GM23338 (cell line): ENCODE measurements at regions not wholly inside any gene's neighbourhood (a gene's known extent, or its start where the extent isn't known, plus 50 kb on each side); places are given as distances from the start of the nearest gene placed in this dataset.

Source experiments
- ATAC-seq: fragments of 200-7000 bp; cut with Tn5 transposase; 3 replicates; pipeline ENCODE4 v1.9.1; 2020
- DNase-seq: peaks from one replicate; pipeline ENCODE4 v3.0.0-alpha.2; 2015; ENCODE audit warnings: low spot score
- H2AFZ ChIP-seq: fragments of 200-600 bp; sonication (generic); 2 replicates; pipeline ENCODE4 v1.8.0; 2016; ENCODE audit warnings: antibody characterized with exemption, mild to moderate bottlenecking, moderate library complexity
- H3F3A ChIP-seq: fragments of 200-600 bp; sonication (generic); replicated peaks from 2 replicates; pipeline ENCODE4 v1.8.0; 2017; ENCODE audit warnings: antibody characterized with exemption, mixed run types, low read depth
- H3K27ac ChIP-seq: fragments of 200-600 bp; sonication (generic); 2 replicates; pipeline ENCODE4 v1.6.1; 2016; ENCODE audit warnings: low read depth
- H3K27me3 ChIP-seq: fragments of 200-600 bp; sonication (generic); 2 replicates; pipeline ENCODE4 v1.8.0; 2016; ENCODE audit warnings: mild to moderate bottlenecking, mixed run types, moderate library complexity; ENCODE audit not compliant: insufficient read depth
- H3K36me3 ChIP-seq: fragments of 200-600 bp; sonication (generic); 2 replicates; pipeline ENCODE4 v1.8.0; 2016; ENCODE audit warnings: mild to moderate bottlenecking; ENCODE audit not compliant: insufficient read depth
- H3K4me1 ChIP-seq: fragments of 200-600 bp; sonication (generic); 2 replicates; pipeline ENCODE4 v1.8.0; 2016; ENCODE audit warnings: mild to moderate bottlenecking, moderate library complexity; ENCODE audit not compliant: insufficient read depth
- H3K4me2 ChIP-seq: fragments of 200-600 bp; sonication (generic); 2 replicates; pipeline ENCODE4 v1.7.1; 2017; ENCODE audit warnings: mixed run types
- H3K4me3 ChIP-seq: fragments of 200-600 bp; sonication (generic); 2 replicates; pipeline ENCODE4 v1.6.1; 2016; ENCODE audit warnings: mixed run types
- H3K79me2 ChIP-seq: fragments of 200-600 bp; sonication (generic); replicated peaks from 2 replicates; pipeline ENCODE4 v1.8.0; 2017; ENCODE audit warnings: mild to moderate bottlenecking; ENCODE audit not compliant: insufficient read depth
- H3K9me2 ChIP-seq: fragments of 200-600 bp; sonication (generic); 2 replicates; pipeline ENCODE4 v1.8.0; 2017; ENCODE audit not compliant: insufficient read depth
- H4K20me1 ChIP-seq: fragments of 200-600 bp; sonication (generic); replicated peaks from 2 replicates; pipeline ENCODE4 v1.8.0; 2017; ENCODE audit warnings: mild to moderate bottlenecking; ENCODE audit not compliant: insufficient read depth
- H3K27ac Mint-ChIP-seq: 2 replicates; pipeline ENCODE4 v1.8.0; 2020; ENCODE audit warnings: inconsistent platforms, mild to moderate bottlenecking, moderate library complexity, mixed read lengths
- H3K27me3 Mint-ChIP-seq: 3 replicates; pipeline ENCODE4 v1.8.0; 2022; ENCODE audit warnings: low read depth, mild to moderate bottlenecking, moderate library complexity, mixed read lengths, inconsistent platforms; ENCODE audit not compliant: insufficient read depth, poor library complexity
- H3K36me3 Mint-ChIP-seq: 3 replicates; pipeline ENCODE4 v1.8.0; 2021; ENCODE audit warnings: low read depth, mild to moderate bottlenecking, inconsistent platforms, moderate library complexity, mixed read lengths
- H3K4me1 Mint-ChIP-seq: 3 replicates; pipeline ENCODE4 v1.8.0; 2020; ENCODE audit warnings: mild to moderate bottlenecking, inconsistent platforms, mixed read lengths
- H3K4me3 Mint-ChIP-seq: 3 replicates; pipeline ENCODE4 v1.8.0; 2021; ENCODE audit warnings: moderate library complexity, mild to moderate bottlenecking, inconsistent platforms, mixed read lengths
- H3K9me3 Mint-ChIP-seq: 3 replicates; pipeline ENCODE4 v1.8.0; 2020; ENCODE audit warnings: moderate library complexity, mild to moderate bottlenecking, inconsistent platforms, mixed read lengths
- CREB1 ChIP-seq: fragments of 250-450 bp; sonication (Bioruptor Pico); IDR thresholded peaks from 2 replicates; pipeline ENCODE4 v1.5.0; 2020; ENCODE audit warnings: low read depth, mild to moderate bottlenecking, moderate library complexity
- EZH2phosphoT487 ChIP-seq: fragments of 200-600 bp; sonication (generic); IDR thresholded peaks from one replicate; pipeline ENCODE4 v1.8.1; 2018; ENCODE audit warnings: antibody characterized with exemption; ENCODE audit not compliant: unreplicated experiment
- JUNB ChIP-seq: IDR thresholded peaks from one replicate; pipeline ENCODE4 v1.6.1; 2016; ENCODE audit warnings: antibody characterized with exemption; ENCODE audit not compliant: unreplicated experiment
- POLR2AphosphoS5 ChIP-seq: IDR thresholded peaks from 2 replicates; pipeline ENCODE4 v1.6.1; 2016; ENCODE audit warnings: antibody characterized with exemption, low read depth
- STAT1 ChIP-seq: IDR thresholded peaks from one replicate; pipeline ENCODE4 v1.6.1; 2016; ENCODE audit warnings: antibody characterized with exemption; ENCODE audit not compliant: unreplicated experiment
- ZNF114 ChIP-seq: fragments of 250-450 bp; sonication (Bioruptor Pico); IDR thresholded peaks from 2 replicates; pipeline ENCODE4 v1.5.0; 2020; ENCODE audit warnings: mild to moderate bottlenecking, moderate library complexity
- TF ChIP-seq, protein P1 (sequence below): fragments of 250-450 bp; sonication (Bioruptor Pico); IDR thresholded peaks from 2 replicates; pipeline ENCODE4 v1.5.0; 2020; ENCODE audit warnings: mild to moderate bottlenecking, moderate library complexity
- TF ChIP-seq, protein P2 (sequence below): IDR thresholded peaks from one replicate; pipeline ENCODE4 v1.6.1; 2018; ENCODE audit warnings: antibody characterized with exemption; ENCODE audit not compliant: unreplicated experiment
- TF ChIP-seq, protein P3 (sequence below): IDR thresholded peaks from 2 replicates; pipeline ENCODE4 v1.6.1; 2016; ENCODE audit warnings: antibody characterized with exemption

DNA sequence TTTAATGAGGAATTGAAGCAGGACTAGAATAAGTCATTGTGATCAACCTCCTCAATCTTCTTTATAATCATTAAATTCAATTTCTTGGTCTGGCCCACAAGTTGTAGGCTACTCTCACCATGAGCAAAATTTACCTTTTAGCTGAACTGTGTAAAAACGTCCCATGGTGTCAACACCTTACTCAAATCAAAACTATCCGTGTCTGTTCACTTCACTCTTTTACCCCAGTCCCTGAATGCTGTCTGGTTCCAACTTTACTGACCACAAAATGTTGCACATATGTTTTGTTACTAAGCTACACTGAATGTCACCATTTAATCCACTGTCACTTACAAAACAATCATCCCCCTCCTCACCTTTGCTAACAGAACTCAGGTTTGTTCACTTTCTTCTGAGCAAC is 951.6 kb upstream of the SLC39A10 start:
- Histone ChIP-seq H3K27me3 (no peaks in the 10 kb centered on the region), H3K4me1 (no peaks in the 10 kb centered on the region), H4K20me1 (no peaks in the 10 kb centered on the region), H3K4me2 (no peak overlapping the region), H3K36me3 (no peaks in the 10 kb centered on the region), H2AFZ (no peak overlapping the region), H3K9me2 (no peaks in the 10 kb centered on the region), H3F3A (no peaks in the 10 kb centered on the region), H3K27ac (no peak overlapping the region), H3K79me2 (no peaks in the 10 kb centered on the region), H3K4me3 (no peak overlapping the region)
- Mint-ChIP-seq H3K27ac (no peak overlapping the region), H3K36me3 (no peaks in the 10 kb centered on the region), H3K9me3 (no peaks in the 10 kb centered on the region), H3K4me1 (no peaks in the 10 kb centered on the region), H3K27me3 (no peaks in the 10 kb centered on the region), H3K4me3 (no peak overlapping the region)
- DNase-seq, result no peak
- ATAC-seq, result no peak
- TF ChIP-seq ZNF114 (CRISPR knock-in tag) (no peak), STAT1 (no peak), CREB1 (CRISPR knock-in tag) (no peak), EZH2phosphoT487 (no peak), JUNB (no peak), POLR2AphosphoS5 (no peak)
- TF ChIP-seq, protein P1, sequence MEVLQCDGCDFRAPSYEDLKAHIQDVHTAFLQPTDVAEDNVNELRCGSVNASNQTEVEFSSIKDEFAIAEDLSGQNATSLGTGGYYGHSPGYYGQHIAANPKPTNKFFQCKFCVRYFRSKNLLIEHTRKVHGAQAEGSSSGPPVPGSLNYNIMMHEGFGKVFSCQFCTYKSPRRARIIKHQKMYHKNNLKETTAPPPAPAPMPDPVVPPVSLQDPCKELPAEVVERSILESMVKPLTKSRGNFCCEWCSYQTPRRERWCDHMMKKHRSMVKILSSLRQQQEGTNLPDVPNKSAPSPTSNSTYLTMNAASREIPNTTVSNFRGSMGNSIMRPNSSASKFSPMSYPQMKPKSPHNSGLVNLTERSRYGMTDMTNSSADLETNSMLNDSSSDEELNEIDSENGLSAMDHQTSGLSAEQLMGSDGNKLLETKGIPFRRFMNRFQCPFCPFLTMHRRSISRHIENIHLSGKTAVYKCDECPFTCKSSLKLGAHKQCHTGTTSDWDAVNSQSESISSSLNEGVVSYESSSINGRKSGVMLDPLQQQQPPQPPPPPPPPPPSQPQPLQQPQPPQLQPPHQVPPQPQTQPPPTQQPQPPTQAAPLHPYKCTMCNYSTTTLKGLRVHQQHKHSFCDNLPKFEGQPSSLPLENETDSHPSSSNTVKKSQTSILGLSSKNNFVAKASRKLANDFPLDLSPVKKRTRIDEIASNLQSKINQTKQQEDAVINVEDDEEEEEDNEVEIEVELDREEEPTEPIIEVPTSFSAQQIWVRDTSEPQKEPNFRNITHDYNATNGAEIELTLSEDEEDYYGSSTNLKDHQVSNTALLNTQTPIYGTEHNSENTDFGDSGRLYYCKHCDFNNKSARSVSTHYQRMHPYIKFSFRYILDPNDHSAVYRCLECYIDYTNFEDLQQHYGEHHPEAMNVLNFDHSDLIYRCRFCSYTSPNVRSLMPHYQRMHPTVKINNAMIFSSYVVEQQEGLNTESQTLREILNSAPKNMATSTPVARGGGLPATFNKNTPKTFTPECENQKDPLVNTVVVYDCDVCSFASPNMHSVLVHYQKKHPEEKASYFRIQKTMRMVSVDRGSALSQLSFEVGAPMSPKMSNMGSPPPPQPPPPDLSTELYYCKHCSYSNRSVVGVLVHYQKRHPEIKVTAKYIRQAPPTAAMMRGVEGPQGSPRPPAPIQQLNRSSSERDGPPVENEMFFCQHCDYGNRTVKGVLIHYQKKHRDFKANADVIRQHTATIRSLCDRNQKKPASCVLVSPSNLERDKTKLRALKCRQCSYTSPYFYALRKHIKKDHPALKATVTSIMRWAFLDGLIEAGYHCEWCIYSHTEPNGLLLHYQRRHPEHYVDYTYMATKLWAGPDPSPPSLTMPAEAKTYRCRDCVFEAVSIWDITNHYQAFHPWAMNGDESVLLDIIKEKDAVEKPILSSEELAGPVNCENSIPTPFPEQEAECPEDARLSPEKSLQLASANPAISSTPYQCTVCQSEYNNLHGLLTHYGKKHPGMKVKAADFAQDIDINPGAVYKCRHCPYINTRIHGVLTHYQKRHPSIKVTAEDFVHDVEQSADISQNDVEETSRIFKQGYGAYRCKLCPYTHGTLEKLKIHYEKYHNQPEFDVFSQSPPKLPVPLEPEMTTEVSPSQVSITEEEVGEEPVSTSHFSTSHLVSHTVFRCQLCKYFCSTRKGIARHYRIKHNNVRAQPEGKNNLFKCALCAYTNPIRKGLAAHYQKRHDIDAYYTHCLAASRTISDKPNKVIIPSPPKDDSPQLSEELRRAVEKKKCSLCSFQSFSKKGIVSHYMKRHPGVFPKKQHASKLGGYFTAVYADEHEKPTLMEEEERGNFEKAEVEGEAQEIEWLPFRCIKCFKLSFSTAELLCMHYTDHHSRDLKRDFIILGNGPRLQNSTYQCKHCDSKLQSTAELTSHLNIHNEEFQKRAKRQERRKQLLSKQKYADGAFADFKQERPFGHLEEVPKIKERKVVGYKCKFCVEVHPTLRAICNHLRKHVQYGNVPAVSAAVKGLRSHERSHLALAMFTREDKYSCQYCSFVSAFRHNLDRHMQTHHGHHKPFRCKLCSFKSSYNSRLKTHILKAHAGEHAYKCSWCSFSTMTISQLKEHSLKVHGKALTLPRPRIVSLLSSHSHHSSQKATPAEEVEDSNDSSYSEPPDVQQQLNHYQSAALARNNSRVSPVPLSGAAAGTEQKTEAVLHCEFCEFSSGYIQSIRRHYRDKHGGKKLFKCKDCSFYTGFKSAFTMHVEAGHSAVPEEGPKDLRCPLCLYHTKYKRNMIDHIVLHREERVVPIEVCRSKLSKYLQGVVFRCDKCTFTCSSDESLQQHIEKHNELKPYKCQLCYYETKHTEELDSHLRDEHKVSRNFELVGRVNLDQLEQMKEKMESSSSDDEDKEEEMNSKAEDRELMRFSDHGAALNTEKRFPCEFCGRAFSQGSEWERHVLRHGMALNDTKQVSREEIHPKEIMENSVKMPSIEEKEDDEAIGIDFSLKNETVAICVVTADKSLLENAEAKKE (CRISPR knock-in tag), result no peak
- TF ChIP-seq, protein P2, sequence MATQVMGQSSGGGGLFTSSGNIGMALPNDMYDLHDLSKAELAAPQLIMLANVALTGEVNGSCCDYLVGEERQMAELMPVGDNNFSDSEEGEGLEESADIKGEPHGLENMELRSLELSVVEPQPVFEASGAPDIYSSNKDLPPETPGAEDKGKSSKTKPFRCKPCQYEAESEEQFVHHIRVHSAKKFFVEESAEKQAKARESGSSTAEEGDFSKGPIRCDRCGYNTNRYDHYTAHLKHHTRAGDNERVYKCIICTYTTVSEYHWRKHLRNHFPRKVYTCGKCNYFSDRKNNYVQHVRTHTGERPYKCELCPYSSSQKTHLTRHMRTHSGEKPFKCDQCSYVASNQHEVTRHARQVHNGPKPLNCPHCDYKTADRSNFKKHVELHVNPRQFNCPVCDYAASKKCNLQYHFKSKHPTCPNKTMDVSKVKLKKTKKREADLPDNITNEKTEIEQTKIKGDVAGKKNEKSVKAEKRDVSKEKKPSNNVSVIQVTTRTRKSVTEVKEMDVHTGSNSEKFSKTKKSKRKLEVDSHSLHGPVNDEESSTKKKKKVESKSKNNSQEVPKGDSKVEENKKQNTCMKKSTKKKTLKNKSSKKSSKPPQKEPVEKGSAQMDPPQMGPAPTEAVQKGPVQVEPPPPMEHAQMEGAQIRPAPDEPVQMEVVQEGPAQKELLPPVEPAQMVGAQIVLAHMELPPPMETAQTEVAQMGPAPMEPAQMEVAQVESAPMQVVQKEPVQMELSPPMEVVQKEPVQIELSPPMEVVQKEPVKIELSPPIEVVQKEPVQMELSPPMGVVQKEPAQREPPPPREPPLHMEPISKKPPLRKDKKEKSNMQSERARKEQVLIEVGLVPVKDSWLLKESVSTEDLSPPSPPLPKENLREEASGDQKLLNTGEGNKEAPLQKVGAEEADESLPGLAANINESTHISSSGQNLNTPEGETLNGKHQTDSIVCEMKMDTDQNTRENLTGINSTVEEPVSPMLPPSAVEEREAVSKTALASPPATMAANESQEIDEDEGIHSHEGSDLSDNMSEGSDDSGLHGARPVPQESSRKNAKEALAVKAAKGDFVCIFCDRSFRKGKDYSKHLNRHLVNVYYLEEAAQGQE, result no peak
- TF ChIP-seq, protein P3, sequence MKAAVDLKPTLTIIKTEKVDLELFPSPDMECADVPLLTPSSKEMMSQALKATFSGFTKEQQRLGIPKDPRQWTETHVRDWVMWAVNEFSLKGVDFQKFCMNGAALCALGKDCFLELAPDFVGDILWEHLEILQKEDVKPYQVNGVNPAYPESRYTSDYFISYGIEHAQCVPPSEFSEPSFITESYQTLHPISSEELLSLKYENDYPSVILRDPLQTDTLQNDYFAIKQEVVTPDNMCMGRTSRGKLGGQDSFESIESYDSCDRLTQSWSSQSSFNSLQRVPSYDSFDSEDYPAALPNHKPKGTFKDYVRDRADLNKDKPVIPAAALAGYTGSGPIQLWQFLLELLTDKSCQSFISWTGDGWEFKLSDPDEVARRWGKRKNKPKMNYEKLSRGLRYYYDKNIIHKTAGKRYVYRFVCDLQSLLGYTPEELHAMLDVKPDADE, result no peak
